SK-N-SH (cell line): ENCODE measurements at regions not wholly inside any gene's neighbourhood (a gene's known extent, or its start where the extent isn't known, plus 50 kb on each side); places are given as distances from the start of the nearest gene placed in this dataset.

Experiments used
- CHD2 ChIP-seq: fragments of 150-350 bp; IDR thresholded peaks from 2 replicates; pipeline ENCODE4 v1.6.1; 2018; ENCODE audit warnings: low read length; ENCODE audit not compliant: partially characterized antibody
- ELF1 ChIP-seq: IDR thresholded peaks from 2 replicates; pipeline ENCODE4 v1.4.0; 2012
- PBX3 ChIP-seq: IDR thresholded peaks from 2 replicates; pipeline ENCODE4; 2012
- RXRA ChIP-seq: IDR thresholded peaks from 2 replicates; pipeline ENCODE4 v1.4.0; 2012; ENCODE audit warnings: low read depth, mild to moderate bottlenecking, borderline replicate concordance
- USF2 ChIP-seq: fragments of 150-350 bp; IDR thresholded peaks from 2 replicates; pipeline ENCODE4 v1.6.1; 2017; ENCODE audit warnings: antibody characterized with exemption, low read length, low read depth, borderline replicate concordance
- TF ChIP-seq, protein P1 (sequence below): fragments of 200-600 bp; sonication (generic); IDR thresholded peaks from 2 replicates; pipeline ENCODE4 v1.6.1; 2017; ENCODE audit warnings: antibody characterized with exemption, mild to moderate bottlenecking, moderate library complexity
- TF ChIP-seq, protein P2 (sequence below): IDR thresholded peaks from 2 replicates; pipeline ENCODE4 v1.6.1; 2012; ENCODE audit warnings: mild to moderate bottlenecking, low read depth, low read length, moderate library complexity

DNA sequence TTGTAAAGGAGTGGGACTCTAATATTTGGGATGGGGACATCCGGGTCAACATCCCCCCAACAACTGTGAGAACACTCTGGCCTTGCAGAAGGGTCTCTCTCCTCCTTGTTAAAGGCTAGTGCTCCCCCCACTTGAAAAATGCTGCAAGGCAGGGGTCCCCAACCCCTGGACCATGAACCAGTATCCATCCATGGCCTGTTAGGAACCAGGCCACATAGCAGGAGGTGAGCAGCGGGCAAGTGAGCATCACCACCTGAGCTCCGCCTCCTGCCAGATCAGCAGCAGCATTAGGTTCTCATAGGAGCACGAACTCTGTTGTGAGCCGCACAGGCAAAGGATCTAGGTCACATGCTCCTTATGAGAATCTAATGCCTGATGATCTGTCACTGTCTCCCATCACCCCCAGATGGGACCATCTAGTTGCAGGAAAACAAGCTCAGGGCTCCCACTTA is 243.9 kb upstream of the ID2 start:
- no peak for TF ChIP-seq RXRA
- TF ChIP-seq, protein P1, sequence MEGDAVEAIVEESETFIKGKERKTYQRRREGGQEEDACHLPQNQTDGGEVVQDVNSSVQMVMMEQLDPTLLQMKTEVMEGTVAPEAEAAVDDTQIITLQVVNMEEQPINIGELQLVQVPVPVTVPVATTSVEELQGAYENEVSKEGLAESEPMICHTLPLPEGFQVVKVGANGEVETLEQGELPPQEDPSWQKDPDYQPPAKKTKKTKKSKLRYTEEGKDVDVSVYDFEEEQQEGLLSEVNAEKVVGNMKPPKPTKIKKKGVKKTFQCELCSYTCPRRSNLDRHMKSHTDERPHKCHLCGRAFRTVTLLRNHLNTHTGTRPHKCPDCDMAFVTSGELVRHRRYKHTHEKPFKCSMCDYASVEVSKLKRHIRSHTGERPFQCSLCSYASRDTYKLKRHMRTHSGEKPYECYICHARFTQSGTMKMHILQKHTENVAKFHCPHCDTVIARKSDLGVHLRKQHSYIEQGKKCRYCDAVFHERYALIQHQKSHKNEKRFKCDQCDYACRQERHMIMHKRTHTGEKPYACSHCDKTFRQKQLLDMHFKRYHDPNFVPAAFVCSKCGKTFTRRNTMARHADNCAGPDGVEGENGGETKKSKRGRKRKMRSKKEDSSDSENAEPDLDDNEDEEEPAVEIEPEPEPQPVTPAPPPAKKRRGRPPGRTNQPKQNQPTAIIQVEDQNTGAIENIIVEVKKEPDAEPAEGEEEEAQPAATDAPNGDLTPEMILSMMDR, result no peak
- no peak for TF ChIP-seq CHD2
- TF ChIP-seq PBX3, result no peak
- no peak for TF ChIP-seq USF2
- no peak for TF ChIP-seq ELF1
- TF ChIP-seq, protein P2, sequence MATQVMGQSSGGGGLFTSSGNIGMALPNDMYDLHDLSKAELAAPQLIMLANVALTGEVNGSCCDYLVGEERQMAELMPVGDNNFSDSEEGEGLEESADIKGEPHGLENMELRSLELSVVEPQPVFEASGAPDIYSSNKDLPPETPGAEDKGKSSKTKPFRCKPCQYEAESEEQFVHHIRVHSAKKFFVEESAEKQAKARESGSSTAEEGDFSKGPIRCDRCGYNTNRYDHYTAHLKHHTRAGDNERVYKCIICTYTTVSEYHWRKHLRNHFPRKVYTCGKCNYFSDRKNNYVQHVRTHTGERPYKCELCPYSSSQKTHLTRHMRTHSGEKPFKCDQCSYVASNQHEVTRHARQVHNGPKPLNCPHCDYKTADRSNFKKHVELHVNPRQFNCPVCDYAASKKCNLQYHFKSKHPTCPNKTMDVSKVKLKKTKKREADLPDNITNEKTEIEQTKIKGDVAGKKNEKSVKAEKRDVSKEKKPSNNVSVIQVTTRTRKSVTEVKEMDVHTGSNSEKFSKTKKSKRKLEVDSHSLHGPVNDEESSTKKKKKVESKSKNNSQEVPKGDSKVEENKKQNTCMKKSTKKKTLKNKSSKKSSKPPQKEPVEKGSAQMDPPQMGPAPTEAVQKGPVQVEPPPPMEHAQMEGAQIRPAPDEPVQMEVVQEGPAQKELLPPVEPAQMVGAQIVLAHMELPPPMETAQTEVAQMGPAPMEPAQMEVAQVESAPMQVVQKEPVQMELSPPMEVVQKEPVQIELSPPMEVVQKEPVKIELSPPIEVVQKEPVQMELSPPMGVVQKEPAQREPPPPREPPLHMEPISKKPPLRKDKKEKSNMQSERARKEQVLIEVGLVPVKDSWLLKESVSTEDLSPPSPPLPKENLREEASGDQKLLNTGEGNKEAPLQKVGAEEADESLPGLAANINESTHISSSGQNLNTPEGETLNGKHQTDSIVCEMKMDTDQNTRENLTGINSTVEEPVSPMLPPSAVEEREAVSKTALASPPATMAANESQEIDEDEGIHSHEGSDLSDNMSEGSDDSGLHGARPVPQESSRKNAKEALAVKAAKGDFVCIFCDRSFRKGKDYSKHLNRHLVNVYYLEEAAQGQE, result no peak
